Keratinocyte (primary cell): ENCODE measurements at regions not wholly inside any gene's neighbourhood (a gene's known extent, or its start where the extent isn't known, plus 50 kb on each side); places are given as distances from the start of the nearest gene placed in this dataset.

ENCODE experiments used
- EZH2 ChIP-seq: IDR thresholded peaks from one replicate; pipeline ENCODE4 v1.6.1; 2012; ENCODE audit warnings: inconsistent platforms, mild to moderate bottlenecking, low read length, moderate library complexity
- TF ChIP-seq, protein P1 (sequence below), 3 experiments: IDR thresholded peaks in 1 of 3; conservative IDR thresholded peaks in 1 of 3; optimal IDR thresholded peaks in 1 of 3; 2 replicates in 2 of 3; 3 replicates in 1 of 3; pipeline versions ENCODE3 to v1.5.1; 2011; ENCODE audit warnings: low read length in 3 of 3, mild to moderate bottlenecking in 3 of 3, moderate library complexity in 2 of 3, control low read depth in 1 of 3, inconsistent platforms in 1 of 3; ENCODE audit not compliant: insufficient read depth in 2 of 3; ENCODE audit errors: extremely low read depth in 1 of 3

DNA sequence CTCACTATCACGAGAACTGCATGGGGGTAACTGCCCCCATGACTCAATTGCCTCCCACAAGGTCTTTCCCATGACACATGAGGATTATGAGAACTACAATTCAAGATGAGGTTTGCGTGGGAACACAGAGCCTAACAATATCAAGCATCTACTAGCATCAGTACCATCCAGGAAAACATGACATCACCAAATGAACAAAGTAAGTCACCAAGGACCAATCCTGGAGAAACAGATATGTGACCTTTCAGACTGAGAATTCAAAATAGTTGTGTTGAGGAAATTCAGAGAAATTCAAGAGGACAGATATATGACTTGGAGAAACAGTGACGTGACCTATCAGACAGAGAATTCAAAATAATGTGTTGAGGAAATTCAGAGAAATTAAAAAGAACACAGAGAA lies 65.8 kb upstream of the TMTC2 start:
- TF ChIP-seq EZH2, result no peak
- TF ChIP-seq, protein P1, sequence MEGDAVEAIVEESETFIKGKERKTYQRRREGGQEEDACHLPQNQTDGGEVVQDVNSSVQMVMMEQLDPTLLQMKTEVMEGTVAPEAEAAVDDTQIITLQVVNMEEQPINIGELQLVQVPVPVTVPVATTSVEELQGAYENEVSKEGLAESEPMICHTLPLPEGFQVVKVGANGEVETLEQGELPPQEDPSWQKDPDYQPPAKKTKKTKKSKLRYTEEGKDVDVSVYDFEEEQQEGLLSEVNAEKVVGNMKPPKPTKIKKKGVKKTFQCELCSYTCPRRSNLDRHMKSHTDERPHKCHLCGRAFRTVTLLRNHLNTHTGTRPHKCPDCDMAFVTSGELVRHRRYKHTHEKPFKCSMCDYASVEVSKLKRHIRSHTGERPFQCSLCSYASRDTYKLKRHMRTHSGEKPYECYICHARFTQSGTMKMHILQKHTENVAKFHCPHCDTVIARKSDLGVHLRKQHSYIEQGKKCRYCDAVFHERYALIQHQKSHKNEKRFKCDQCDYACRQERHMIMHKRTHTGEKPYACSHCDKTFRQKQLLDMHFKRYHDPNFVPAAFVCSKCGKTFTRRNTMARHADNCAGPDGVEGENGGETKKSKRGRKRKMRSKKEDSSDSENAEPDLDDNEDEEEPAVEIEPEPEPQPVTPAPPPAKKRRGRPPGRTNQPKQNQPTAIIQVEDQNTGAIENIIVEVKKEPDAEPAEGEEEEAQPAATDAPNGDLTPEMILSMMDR (optimal IDR thresholded peaks at IDR 0.05 in 1 of 3, IDR thresholded peaks at IDR 0.05 in 1 of 3, conservative IDR thresholded peaks at IDR 0.05 in 1 of 3; ENCODE audit: extremely low read depth in 1 of 3, insufficient read depth in 2 of 3, low read length in 3 of 3), result no peak
